HEK293 (cell line): ENCODE measurements at regions not wholly inside any gene's neighbourhood (a gene's known extent, or its start where the extent isn't known, plus 50 kb on each side); places are given as distances from the start of the nearest gene placed in this dataset.

Experiments
- TCF7L2 ChIP-seq: IDR thresholded peaks from 2 replicates; pipeline ENCODE4 v1.6.1; 2011; ENCODE audit warnings: low read depth, mild to moderate bottlenecking, inconsistent platforms, low read length, moderate library complexity, borderline replicate concordance
- ZNF23 ChIP-seq: fragments of 450-650 bp; formaldehyde crosslinking; IDR thresholded peaks from 2 replicates; pipeline ENCODE4 v1.5.1; 2016; ENCODE audit warnings: missing biosample characterization, missing genetic modification characterization, borderline replicate concordance
- ZNF239 ChIP-seq: fragments of 450-650 bp; formaldehyde crosslinking; IDR thresholded peaks from 2 replicates; pipeline ENCODE4 v1.5.1; 2016; ENCODE audit warnings: missing biosample characterization, missing genetic modification characterization
- ZNF596 ChIP-seq: fragments of 450-650 bp; IDR thresholded peaks from 2 replicates; pipeline ENCODE4 v1.5.0; 2018; ENCODE audit warnings: missing biosample characterization, mild to moderate bottlenecking, missing genetic modification characterization, moderate library complexity
- ZNF664 ChIP-seq: fragments of 450-650 bp; formaldehyde crosslinking; IDR thresholded peaks from 2 replicates; pipeline ENCODE4 v1.5.1; 2016; ENCODE audit warnings: missing biosample characterization, missing genetic modification characterization
- ZNF76 ChIP-seq: fragments of 450-650 bp; formaldehyde crosslinking; IDR thresholded peaks from 2 replicates; pipeline ENCODE4; 2016; ENCODE audit warnings: low read depth, missing biosample characterization, missing genetic modification characterization, borderline replicate concordance
- ZNF768 ChIP-seq: fragments of 450-650 bp; formaldehyde crosslinking; IDR thresholded peaks from 2 replicates; pipeline ENCODE4 v1.5.1; 2018; ENCODE audit warnings: missing biosample characterization, mild to moderate bottlenecking, missing genetic modification characterization
- TF ChIP-seq, protein P1 (sequence below): fragments of 450-650 bp; formaldehyde crosslinking; IDR thresholded peaks from 2 replicates; pipeline ENCODE4 v1.5.1; 2016; ENCODE audit warnings: missing biosample characterization, missing genetic modification characterization
- TF ChIP-seq, protein P2 (sequence below): fragments of 450-650 bp; formaldehyde crosslinking; IDR thresholded peaks from 2 replicates; pipeline ENCODE4 v1.5.1; 2016; ENCODE audit warnings: missing biosample characterization, missing genetic modification characterization
- TF ChIP-seq, protein P3 (sequence below): fragments of 450-650 bp; formaldehyde crosslinking; IDR thresholded peaks from 2 replicates; pipeline ENCODE4 v1.5.1; 2016; ENCODE audit warnings: missing biosample characterization, missing genetic modification characterization
- TF ChIP-seq, protein P4 (sequence below): fragments of 450-650 bp; formaldehyde crosslinking; IDR thresholded peaks from 2 replicates; pipeline ENCODE4 v1.5.1; 2016; ENCODE audit warnings: missing biosample characterization, missing genetic modification characterization, low read depth

DNA sequence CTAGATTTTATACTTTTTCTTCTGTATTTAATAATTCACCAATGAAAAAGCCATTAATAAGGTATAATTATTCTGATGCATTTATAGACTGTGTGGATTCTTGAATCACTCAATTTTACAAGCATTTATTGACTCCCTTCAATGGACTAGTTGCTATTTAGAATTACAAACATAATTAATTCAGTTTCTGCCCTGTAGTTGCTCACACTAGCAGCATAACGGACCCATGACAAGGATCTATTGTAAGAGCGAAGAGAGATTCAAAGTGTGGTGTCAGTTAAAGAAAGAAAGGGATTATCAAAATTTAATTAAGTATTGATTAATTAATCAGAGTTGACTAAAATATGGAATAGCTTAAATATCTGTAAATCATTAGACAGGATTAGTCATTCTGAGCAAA lies 602.6 kb upstream of the PTCHD4 start:
- TF ChIP-seq ZNF596 (no peak), ZNF664 (tag by site-specific recombination) (no peak), ZNF23 (tag by site-specific recombination) (no peak), ZNF76 (tag by site-specific recombination) (no peak), ZNF239 (no peak), ZNF768 (no peak), TCF7L2 (no peak)
- TF ChIP-seq, protein P1, sequence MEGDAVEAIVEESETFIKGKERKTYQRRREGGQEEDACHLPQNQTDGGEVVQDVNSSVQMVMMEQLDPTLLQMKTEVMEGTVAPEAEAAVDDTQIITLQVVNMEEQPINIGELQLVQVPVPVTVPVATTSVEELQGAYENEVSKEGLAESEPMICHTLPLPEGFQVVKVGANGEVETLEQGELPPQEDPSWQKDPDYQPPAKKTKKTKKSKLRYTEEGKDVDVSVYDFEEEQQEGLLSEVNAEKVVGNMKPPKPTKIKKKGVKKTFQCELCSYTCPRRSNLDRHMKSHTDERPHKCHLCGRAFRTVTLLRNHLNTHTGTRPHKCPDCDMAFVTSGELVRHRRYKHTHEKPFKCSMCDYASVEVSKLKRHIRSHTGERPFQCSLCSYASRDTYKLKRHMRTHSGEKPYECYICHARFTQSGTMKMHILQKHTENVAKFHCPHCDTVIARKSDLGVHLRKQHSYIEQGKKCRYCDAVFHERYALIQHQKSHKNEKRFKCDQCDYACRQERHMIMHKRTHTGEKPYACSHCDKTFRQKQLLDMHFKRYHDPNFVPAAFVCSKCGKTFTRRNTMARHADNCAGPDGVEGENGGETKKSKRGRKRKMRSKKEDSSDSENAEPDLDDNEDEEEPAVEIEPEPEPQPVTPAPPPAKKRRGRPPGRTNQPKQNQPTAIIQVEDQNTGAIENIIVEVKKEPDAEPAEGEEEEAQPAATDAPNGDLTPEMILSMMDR (tag by site-specific recombination), result no peak
- TF ChIP-seq, protein P2, sequence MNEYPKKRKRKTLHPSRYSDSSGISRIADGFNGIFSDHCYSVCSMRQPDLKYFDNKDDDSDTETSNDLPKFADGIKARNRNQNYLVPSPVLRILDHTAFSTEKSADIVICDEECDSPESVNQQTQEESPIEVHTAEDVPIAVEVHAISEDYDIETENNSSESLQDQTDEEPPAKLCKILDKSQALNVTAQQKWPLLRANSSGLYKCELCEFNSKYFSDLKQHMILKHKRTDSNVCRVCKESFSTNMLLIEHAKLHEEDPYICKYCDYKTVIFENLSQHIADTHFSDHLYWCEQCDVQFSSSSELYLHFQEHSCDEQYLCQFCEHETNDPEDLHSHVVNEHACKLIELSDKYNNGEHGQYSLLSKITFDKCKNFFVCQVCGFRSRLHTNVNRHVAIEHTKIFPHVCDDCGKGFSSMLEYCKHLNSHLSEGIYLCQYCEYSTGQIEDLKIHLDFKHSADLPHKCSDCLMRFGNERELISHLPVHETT (tag by site-specific recombination), result no peak
- TF ChIP-seq, protein P3, sequence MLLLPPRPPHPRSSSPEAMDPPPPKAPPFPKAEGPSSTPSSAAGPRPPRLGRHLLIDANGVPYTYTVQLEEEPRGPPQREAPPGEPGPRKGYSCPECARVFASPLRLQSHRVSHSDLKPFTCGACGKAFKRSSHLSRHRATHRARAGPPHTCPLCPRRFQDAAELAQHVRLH, result no peak
- TF ChIP-seq, protein P4, sequence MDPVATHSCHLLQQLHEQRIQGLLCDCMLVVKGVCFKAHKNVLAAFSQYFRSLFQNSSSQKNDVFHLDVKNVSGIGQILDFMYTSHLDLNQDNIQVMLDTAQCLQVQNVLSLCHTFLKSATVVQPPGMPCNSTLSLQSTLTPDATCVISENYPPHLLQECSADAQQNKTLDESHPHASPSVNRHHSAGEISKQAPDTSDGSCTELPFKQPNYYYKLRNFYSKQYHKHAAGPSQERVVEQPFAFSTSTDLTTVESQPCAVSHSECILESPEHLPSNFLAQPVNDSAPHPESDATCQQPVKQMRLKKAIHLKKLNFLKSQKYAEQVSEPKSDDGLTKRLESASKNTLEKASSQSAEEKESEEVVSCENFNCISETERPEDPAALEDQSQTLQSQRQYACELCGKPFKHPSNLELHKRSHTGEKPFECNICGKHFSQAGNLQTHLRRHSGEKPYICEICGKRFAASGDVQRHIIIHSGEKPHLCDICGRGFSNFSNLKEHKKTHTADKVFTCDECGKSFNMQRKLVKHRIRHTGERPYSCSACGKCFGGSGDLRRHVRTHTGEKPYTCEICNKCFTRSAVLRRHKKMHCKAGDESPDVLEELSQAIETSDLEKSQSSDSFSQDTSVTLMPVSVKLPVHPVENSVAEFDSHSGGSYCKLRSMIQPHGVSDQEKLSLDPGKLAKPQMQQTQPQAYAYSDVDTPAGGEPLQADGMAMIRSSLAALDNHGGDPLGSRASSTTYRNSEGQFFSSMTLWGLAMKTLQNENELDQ (tag by site-specific recombination), result no peak
